GM23338 (cell line): ENCODE measurements at regions not wholly inside any gene's neighbourhood (a gene's known extent, or its start where the extent isn't known, plus 50 kb on each side); places are given as distances from the start of the nearest gene placed in this dataset.

ENCODE experiments used
- ATAC-seq: fragments of 200-7000 bp; cut with Tn5 transposase; 3 replicates; pipeline ENCODE4 v1.9.1; 2020
- DNase-seq: peaks from one replicate; pipeline ENCODE4 v3.0.0-alpha.2; 2015; ENCODE audit warnings: low spot score
- H2AFZ ChIP-seq: fragments of 200-600 bp; sonication (generic); 2 replicates; pipeline ENCODE4 v1.8.0; 2016; ENCODE audit warnings: antibody characterized with exemption, mild to moderate bottlenecking, moderate library complexity
- H3F3A ChIP-seq: fragments of 200-600 bp; sonication (generic); replicated peaks from 2 replicates; pipeline ENCODE4 v1.8.0; 2017; ENCODE audit warnings: antibody characterized with exemption, mixed run types, low read depth
- H3K27ac ChIP-seq: fragments of 200-600 bp; sonication (generic); 2 replicates; pipeline ENCODE4 v1.6.1; 2016; ENCODE audit warnings: low read depth
- H3K27me3 ChIP-seq: fragments of 200-600 bp; sonication (generic); 2 replicates; pipeline ENCODE4 v1.8.0; 2016; ENCODE audit warnings: mild to moderate bottlenecking, mixed run types, moderate library complexity; ENCODE audit not compliant: insufficient read depth
- H3K36me3 ChIP-seq: fragments of 200-600 bp; sonication (generic); 2 replicates; pipeline ENCODE4 v1.8.0; 2016; ENCODE audit warnings: mild to moderate bottlenecking; ENCODE audit not compliant: insufficient read depth
- H3K4me1 ChIP-seq: fragments of 200-600 bp; sonication (generic); 2 replicates; pipeline ENCODE4 v1.8.0; 2016; ENCODE audit warnings: mild to moderate bottlenecking, moderate library complexity; ENCODE audit not compliant: insufficient read depth
- H3K4me2 ChIP-seq: fragments of 200-600 bp; sonication (generic); 2 replicates; pipeline ENCODE4 v1.7.1; 2017; ENCODE audit warnings: mixed run types
- H3K4me3 ChIP-seq: fragments of 200-600 bp; sonication (generic); 2 replicates; pipeline ENCODE4 v1.6.1; 2016; ENCODE audit warnings: mixed run types
- H3K79me2 ChIP-seq: fragments of 200-600 bp; sonication (generic); replicated peaks from 2 replicates; pipeline ENCODE4 v1.8.0; 2017; ENCODE audit warnings: mild to moderate bottlenecking; ENCODE audit not compliant: insufficient read depth
- H3K9me2 ChIP-seq: fragments of 200-600 bp; sonication (generic); 2 replicates; pipeline ENCODE4 v1.8.0; 2017; ENCODE audit not compliant: insufficient read depth
- H4K20me1 ChIP-seq: fragments of 200-600 bp; sonication (generic); replicated peaks from 2 replicates; pipeline ENCODE4 v1.8.0; 2017; ENCODE audit warnings: mild to moderate bottlenecking; ENCODE audit not compliant: insufficient read depth
- H3K27ac Mint-ChIP-seq: 2 replicates; pipeline ENCODE4 v1.8.0; 2020; ENCODE audit warnings: inconsistent platforms, mild to moderate bottlenecking, moderate library complexity, mixed read lengths
- H3K27me3 Mint-ChIP-seq: 3 replicates; pipeline ENCODE4 v1.8.0; 2022; ENCODE audit warnings: low read depth, mild to moderate bottlenecking, moderate library complexity, mixed read lengths, inconsistent platforms; ENCODE audit not compliant: insufficient read depth, poor library complexity
- H3K36me3 Mint-ChIP-seq: 3 replicates; pipeline ENCODE4 v1.8.0; 2021; ENCODE audit warnings: low read depth, mild to moderate bottlenecking, inconsistent platforms, moderate library complexity, mixed read lengths
- H3K4me1 Mint-ChIP-seq: 3 replicates; pipeline ENCODE4 v1.8.0; 2020; ENCODE audit warnings: mild to moderate bottlenecking, inconsistent platforms, mixed read lengths
- H3K4me3 Mint-ChIP-seq: 3 replicates; pipeline ENCODE4 v1.8.0; 2021; ENCODE audit warnings: moderate library complexity, mild to moderate bottlenecking, inconsistent platforms, mixed read lengths
- H3K9me3 Mint-ChIP-seq: 3 replicates; pipeline ENCODE4 v1.8.0; 2020; ENCODE audit warnings: moderate library complexity, mild to moderate bottlenecking, inconsistent platforms, mixed read lengths
- CREB1 ChIP-seq: fragments of 250-450 bp; sonication (Bioruptor Pico); IDR thresholded peaks from 2 replicates; pipeline ENCODE4 v1.5.0; 2020; ENCODE audit warnings: low read depth, mild to moderate bottlenecking, moderate library complexity
- CTCF ChIP-seq, 2 experiments: fragments of 200-600 bp in 1 of 2; sonication (generic) in 1 of 2; conservative IDR thresholded peaks; 2 replicates each; pipeline versions ENCODE4 v1.5.1 to v1.6.1; 2016 to 2017; ENCODE audit warnings: antibody characterized with exemption in 2 of 2, low read depth in 2 of 2, mild to moderate bottlenecking in 2 of 2, moderate library complexity in 1 of 2
- ETS1 ChIP-seq: IDR thresholded peaks from 2 replicates; pipeline ENCODE4 v1.6.1; 2016; ENCODE audit warnings: antibody characterized with exemption
- EZH2 ChIP-seq: fragments of 200-600 bp; sonication (generic); IDR thresholded peaks from one replicate; pipeline ENCODE4 v1.8.0; 2017; ENCODE audit warnings: antibody characterized with exemption, mild to moderate bottlenecking, low read depth; ENCODE audit not compliant: unreplicated experiment
- EZH2phosphoT487 ChIP-seq: fragments of 200-600 bp; sonication (generic); IDR thresholded peaks from one replicate; pipeline ENCODE4 v1.8.1; 2018; ENCODE audit warnings: antibody characterized with exemption; ENCODE audit not compliant: unreplicated experiment
- JUNB ChIP-seq: IDR thresholded peaks from one replicate; pipeline ENCODE4 v1.6.1; 2016; ENCODE audit warnings: antibody characterized with exemption; ENCODE audit not compliant: unreplicated experiment
- NANOG ChIP-seq: IDR thresholded peaks from 2 replicates; pipeline ENCODE4 v1.6.1; 2016; ENCODE audit warnings: antibody characterized with exemption, borderline replicate concordance
- POLR2AphosphoS5 ChIP-seq: IDR thresholded peaks from 2 replicates; pipeline ENCODE4 v1.6.1; 2016; ENCODE audit warnings: antibody characterized with exemption, low read depth
- ZNF114 ChIP-seq: fragments of 250-450 bp; sonication (Bioruptor Pico); IDR thresholded peaks from 2 replicates; pipeline ENCODE4 v1.5.0; 2020; ENCODE audit warnings: mild to moderate bottlenecking, moderate library complexity
- ZNF331 ChIP-seq: fragments of 250-450 bp; sonication (Bioruptor Pico); IDR thresholded peaks from 2 replicates; pipeline ENCODE4 v1.5.0; 2020; ENCODE audit warnings: low read depth, mild to moderate bottlenecking, moderate library complexity
- TF ChIP-seq, protein P1 (sequence below): IDR thresholded peaks from one replicate; pipeline ENCODE4 v1.6.1; 2018; ENCODE audit warnings: antibody characterized with exemption; ENCODE audit not compliant: unreplicated experiment

DNA sequence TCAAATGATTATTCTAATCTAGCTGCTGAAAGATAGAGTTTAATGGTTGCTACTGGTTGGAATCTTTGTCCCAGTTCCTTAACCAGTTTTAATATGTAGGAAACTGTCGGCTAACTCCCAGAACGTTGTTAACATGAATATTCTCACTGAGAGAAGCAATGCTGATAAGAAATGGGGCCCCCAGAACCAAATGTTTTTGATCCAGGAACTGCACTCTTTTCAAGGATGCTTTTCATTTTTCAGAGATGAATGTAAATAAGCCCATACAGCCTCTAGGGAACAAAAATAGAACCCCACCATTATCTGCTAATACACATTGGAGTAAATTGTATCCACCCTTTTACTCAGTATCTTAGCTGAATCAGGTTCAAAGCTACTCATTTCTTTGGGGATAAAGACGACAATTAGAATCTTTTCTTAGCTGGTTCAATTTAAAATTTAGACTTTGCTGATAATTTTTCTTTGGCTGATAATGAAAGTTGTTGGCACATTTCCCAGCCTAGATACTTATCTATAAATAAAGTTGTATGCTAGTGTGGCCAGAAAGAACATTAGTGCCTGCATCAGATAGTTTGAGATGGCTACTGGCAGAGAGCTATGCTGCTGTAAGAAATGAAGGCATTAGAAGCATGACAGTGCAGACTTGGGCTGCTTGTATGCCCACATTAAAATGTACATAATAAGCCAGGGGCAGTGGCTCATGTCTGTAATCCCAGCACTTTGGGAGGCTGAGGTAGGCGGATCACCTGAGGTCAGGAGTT is 323.3 kb upstream of the PDGFD start (continued):
- TF ChIP-seq EZH2 (no peak), ETS1 (no peak), NANOG (no peak), ZNF114 (no peak), JUNB (no peak), POLR2AphosphoS5 (no peak), CTCF (conservative IDR thresholded peaks at IDR 0.05; ENCODE audit: low read depth in 2 of 2) (no peak)

- H3K27ac ChIP-seq: no peak overlapping the region
- peaks cover 39% of the 10 kb centered on the region for H3K36me3 Mint-ChIP-seq
- ATAC-seq (no peak), DNase-seq (no peak)
- TF ChIP-seq CTCF (conservative IDR thresholded peaks at IDR 0.05; ENCODE audit: low read depth in 2 of 2): no peak
- no peak for TF ChIP-seq EZH2phosphoT487
- TF ChIP-seq CREB1 (CRISPR knock-in tag): no peak
- TF ChIP-seq EZH2: no peak
- no peak for TF ChIP-seq NANOG
- TF ChIP-seq ZNF114: no peak
- no peak for TF ChIP-seq JUNB
- TF ChIP-seq ZNF331 (CRISPR knock-in tag): no peak
- TF ChIP-seq, protein P1, sequence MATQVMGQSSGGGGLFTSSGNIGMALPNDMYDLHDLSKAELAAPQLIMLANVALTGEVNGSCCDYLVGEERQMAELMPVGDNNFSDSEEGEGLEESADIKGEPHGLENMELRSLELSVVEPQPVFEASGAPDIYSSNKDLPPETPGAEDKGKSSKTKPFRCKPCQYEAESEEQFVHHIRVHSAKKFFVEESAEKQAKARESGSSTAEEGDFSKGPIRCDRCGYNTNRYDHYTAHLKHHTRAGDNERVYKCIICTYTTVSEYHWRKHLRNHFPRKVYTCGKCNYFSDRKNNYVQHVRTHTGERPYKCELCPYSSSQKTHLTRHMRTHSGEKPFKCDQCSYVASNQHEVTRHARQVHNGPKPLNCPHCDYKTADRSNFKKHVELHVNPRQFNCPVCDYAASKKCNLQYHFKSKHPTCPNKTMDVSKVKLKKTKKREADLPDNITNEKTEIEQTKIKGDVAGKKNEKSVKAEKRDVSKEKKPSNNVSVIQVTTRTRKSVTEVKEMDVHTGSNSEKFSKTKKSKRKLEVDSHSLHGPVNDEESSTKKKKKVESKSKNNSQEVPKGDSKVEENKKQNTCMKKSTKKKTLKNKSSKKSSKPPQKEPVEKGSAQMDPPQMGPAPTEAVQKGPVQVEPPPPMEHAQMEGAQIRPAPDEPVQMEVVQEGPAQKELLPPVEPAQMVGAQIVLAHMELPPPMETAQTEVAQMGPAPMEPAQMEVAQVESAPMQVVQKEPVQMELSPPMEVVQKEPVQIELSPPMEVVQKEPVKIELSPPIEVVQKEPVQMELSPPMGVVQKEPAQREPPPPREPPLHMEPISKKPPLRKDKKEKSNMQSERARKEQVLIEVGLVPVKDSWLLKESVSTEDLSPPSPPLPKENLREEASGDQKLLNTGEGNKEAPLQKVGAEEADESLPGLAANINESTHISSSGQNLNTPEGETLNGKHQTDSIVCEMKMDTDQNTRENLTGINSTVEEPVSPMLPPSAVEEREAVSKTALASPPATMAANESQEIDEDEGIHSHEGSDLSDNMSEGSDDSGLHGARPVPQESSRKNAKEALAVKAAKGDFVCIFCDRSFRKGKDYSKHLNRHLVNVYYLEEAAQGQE: no peak
- peak overlapping the region; percentile 60; the same call in 1 of the 2 replicates for H2AFZ ChIP-seq
- no peak overlapping the region for H3K4me2 ChIP-seq
- H3K9me3 Mint-ChIP-seq: peaks cover 41% of the 10 kb centered on the region
- no peaks in the 10 kb centered on the region for H3K4me1 ChIP-seq
- 0 out of 2 replicates have a peak, but pooled peaks cover 5% of the 10 kb centered on the region for H3K9me2 ChIP-seq
- no peak overlapping the region for H3K27ac Mint-ChIP-seq
- no peak overlapping the region for H3K4me3 Mint-ChIP-seq
- no peaks in the 10 kb centered on the region for H4K20me1 ChIP-seq
- no peaks in the 10 kb centered on the region for H3F3A ChIP-seq
- peaks cover 12% of the 10 kb centered on the region for H3K36me3 ChIP-seq
- no peak overlapping the region for H3K4me3 ChIP-seq
- H3K4me1 Mint-ChIP-seq: no peaks in the 10 kb centered on the region
- no peaks in the 10 kb centered on the region for H3K27me3 ChIP-seq
- no peaks in the 10 kb centered on the region for H3K79me2 ChIP-seq
- H3K27me3 Mint-ChIP-seq: no peaks in the 10 kb centered on the region
These were observed 321.0 kb upstream of the PDGFD start for GRCh38 chr11:104484804-104485554.
